K562 (cell line): ENCODE measurements at regions not wholly inside any gene's neighbourhood (a gene's known extent, or its start where the extent isn't known, plus 50 kb on each side); places are given as distances from the start of the nearest gene placed in this dataset.

Experiments
- CREB3 ChIP-seq: fragments of 450-650 bp; conservative IDR thresholded peaks from 2 replicates; pipeline ENCODE4 v1.6.1; 2016; ENCODE audit warnings: missing genetic modification characterization, low read depth, mild to moderate bottlenecking, missing compliant biosample characterization, moderate library complexity
- DNMT1 ChIP-seq: fragments of 450-650 bp; IDR thresholded peaks from 2 replicates; pipeline ENCODE4 v1.6.1; 2016; ENCODE audit warnings: antibody characterized with exemption, mild to moderate bottlenecking
- FOXM1 ChIP-seq, 2 experiments: fragments of 450-650 bp in 1 of 2; sonication (generic) in 1 of 2; formaldehyde crosslinking in 1 of 2; IDR thresholded peaks; 2 replicates each; pipeline versions ENCODE4 v1.6.1 to v1.9.0; 2017 to 2022; ENCODE audit warnings: low read depth in 2 of 2, mild to moderate bottlenecking in 2 of 2, missing genetic modification reagents in 1 of 2, moderate library complexity in 1 of 2
- GTF2A2 ChIP-seq: IDR thresholded peaks from 2 replicates; pipeline ENCODE4 v1.6.1; 2016; ENCODE audit warnings: mild to moderate bottlenecking, missing genetic modification characterization, missing compliant biosample characterization
- HOMEZ ChIP-seq: fragments of 250-450 bp; sonication (Bioruptor Pico); IDR thresholded peaks from 2 replicates; pipeline ENCODE4 v1.4.0; 2020; ENCODE audit warnings: mild to moderate bottlenecking, moderate library complexity
- JUN ChIP-seq, 2 experiments: sonication (generic) in 1 of 2; formaldehyde crosslinking in 1 of 2; IDR thresholded peaks; 2 replicates each; pipeline versions ENCODE4 v1.6.1 to v1.8.0; 2012 to 2022; ENCODE audit warnings: borderline replicate concordance in 2 of 2, mild to moderate bottlenecking in 2 of 2, improper control_type of control experiment in 1 of 2, low read depth in 1 of 2, low read length in 1 of 2, missing genetic modification reagents in 1 of 2
- KDM5B ChIP-seq: fragments of 200-600 bp; sonication (generic); IDR thresholded peaks from 2 replicates; pipeline ENCODE4 v1.6.1; 2012; ENCODE audit warnings: low read depth, mild to moderate bottlenecking, moderate library complexity, low read length, control low read depth, inconsistent platforms; ENCODE audit not compliant: insufficient replicate concordance
- L3MBTL2 ChIP-seq: fragments of 450-650 bp; IDR thresholded peaks from 2 replicates; pipeline ENCODE4 v1.6.1; 2016; ENCODE audit warnings: mild to moderate bottlenecking, moderate library complexity
- MEF2A ChIP-seq: IDR thresholded peaks from 2 replicates; pipeline ENCODE4 v1.6.1; 2011; ENCODE audit warnings: low read depth, mild to moderate bottlenecking, low read length, moderate library complexity; ENCODE audit not compliant: control insufficient read depth
- NFE2L1 ChIP-seq: fragments of 450-650 bp; IDR thresholded peaks from 2 replicates; pipeline ENCODE4 v1.6.1; 2016; ENCODE audit warnings: missing genetic modification characterization, low read depth, mild to moderate bottlenecking, missing compliant biosample characterization, moderate library complexity, borderline replicate concordance
- RBM34 ChIP-seq: fragments of 200-400 bp; formaldehyde crosslinking; IDR thresholded peaks from 2 replicates; pipeline ENCODE4 v1.6.1; 2018; ENCODE audit warnings: low read length, borderline replicate concordance; ENCODE audit not compliant: insufficient read depth
- SIRT6 ChIP-seq: IDR thresholded peaks from one replicate; pipeline ENCODE4 v1.6.1; 2012; ENCODE audit warnings: low read depth, mild to moderate bottlenecking, control low read depth, inconsistent platforms, low read length, moderate library complexity
- SMARCA5 ChIP-seq: fragments of 450-650 bp; IDR thresholded peaks from 2 replicates; pipeline ENCODE4 v1.6.1; 2016
- TAF15 ChIP-seq: fragments of 200-400 bp; formaldehyde crosslinking; IDR thresholded peaks from 2 replicates; pipeline ENCODE4 v1.6.1; 2017; ENCODE audit warnings: mild to moderate bottlenecking, low read depth, low read length, moderate library complexity
- THAP12 ChIP-seq: fragments of 250-450 bp; sonication (Bioruptor Pico); IDR thresholded peaks from 2 replicates; pipeline ENCODE4 v1.9.0; 2021; ENCODE audit warnings: mild to moderate bottlenecking, inconsistent platforms
- ZC3H8 ChIP-seq: fragments of 450-650 bp; IDR thresholded peaks from 2 replicates; pipeline ENCODE4 v1.6.1; 2017
- ZFP30 ChIP-seq: fragments of 250-450 bp; sonication (Bioruptor Pico); IDR thresholded peaks from 2 replicates; pipeline ENCODE4 v1.8.0; 2022; ENCODE audit warnings: moderate library complexity, mild to moderate bottlenecking, inconsistent platforms, borderline replicate concordance
- ZNF133 ChIP-seq: fragments of 250-450 bp; sonication (Bioruptor Pico); IDR thresholded peaks from 2 replicates; pipeline ENCODE4 v1.4.0; 2020; ENCODE audit warnings: mild to moderate bottlenecking
- ZNF316 ChIP-seq: fragments of 450-650 bp; IDR thresholded peaks from 2 replicates; pipeline ENCODE4 v1.6.1; 2016
- ZNF57 ChIP-seq: fragments of 450-650 bp; formaldehyde crosslinking; IDR thresholded peaks from 2 replicates; pipeline ENCODE4 v1.4.0; 2020; ENCODE audit warnings: mild to moderate bottlenecking, moderate library complexity
- ZNF589 ChIP-seq: fragments of 200-800 bp; sonication (Bioruptor generic); IDR thresholded peaks from 2 replicates; pipeline ENCODE4 v1.6.1; 2016; ENCODE audit warnings: low read depth, missing genetic modification characterization, missing compliant biosample characterization
- ZNF778 ChIP-seq: fragments of 450-650 bp; formaldehyde crosslinking; IDR thresholded peaks from 2 replicates; pipeline ENCODE4 v1.4.0; 2020; ENCODE audit warnings: mild to moderate bottlenecking, moderate library complexity
- TF ChIP-seq, protein P1 (sequence below): sonication (generic); IDR thresholded peaks from 2 replicates; pipeline ENCODE4 v1.6.1; 2016

DNA sequence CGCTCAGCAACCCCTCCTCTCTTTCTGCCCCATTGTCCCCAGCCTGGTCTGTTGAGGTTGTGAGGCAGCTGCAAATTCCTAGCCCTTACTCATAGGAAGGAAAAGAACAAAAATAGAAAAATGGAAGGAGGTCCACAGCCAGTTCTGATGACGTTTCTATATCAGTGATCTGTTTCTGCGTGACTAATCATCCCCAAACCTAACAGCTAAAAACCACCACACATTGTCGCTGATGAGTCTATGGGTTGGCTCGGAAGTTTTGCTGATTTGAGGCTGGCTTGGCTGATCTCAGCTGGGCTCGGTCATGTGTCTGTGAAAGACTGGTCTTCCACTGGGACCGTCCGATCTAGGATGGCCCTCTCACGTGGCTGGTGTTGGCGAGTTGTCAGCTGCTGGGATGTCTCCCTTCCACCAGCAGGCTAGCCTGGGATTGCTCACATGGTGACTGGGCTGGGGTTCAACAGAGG is 200.6 kb upstream of the ZNF618 start (continued):
- TF ChIP-seq, protein P1, sequence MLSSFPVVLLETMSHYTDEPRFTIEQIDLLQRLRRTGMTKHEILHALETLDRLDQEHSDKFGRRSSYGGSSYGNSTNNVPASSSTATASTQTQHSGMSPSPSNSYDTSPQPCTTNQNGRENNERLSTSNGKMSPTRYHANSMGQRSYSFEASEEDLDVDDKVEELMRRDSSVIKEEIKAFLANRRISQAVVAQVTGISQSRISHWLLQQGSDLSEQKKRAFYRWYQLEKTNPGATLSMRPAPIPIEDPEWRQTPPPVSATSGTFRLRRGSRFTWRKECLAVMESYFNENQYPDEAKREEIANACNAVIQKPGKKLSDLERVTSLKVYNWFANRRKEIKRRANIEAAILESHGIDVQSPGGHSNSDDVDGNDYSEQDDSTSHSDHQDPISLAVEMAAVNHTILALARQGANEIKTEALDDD, result peak; percentile 70
- TF ChIP-seq ZNF133 (CRISPR knock-in tag) (no peak), ZNF778 (CRISPR knock-in tag) (no peak), ZNF589 (CRISPR knock-in tag) (peak; percentile 46; the same call in 1 of the 2 replicates), ZC3H8 (no peak), SMARCA5 (no peak), NFE2L1 (tag) (no peak), HOMEZ (CRISPR knock-in tag) (no peak), KDM5B (no peak), FOXM1 (IDR thresholded peaks at IDR 0.05; ENCODE audit: low read depth) (no peak), FOXM1 (CRISPR knock-in tag; IDR thresholded peaks at IDR 0.05; ENCODE audit: low read depth) (no peak), MEF2A (peak; percentile 25; the same call in 1 of the 2 replicates), ZNF57 (CRISPR knock-in tag) (no peak), ZFP30 (CRISPR knock-in tag) (no peak), CREB3 (tag) (no peak), GTF2A2 (tag) (no peak), DNMT1 (no peak), TAF15 (no peak), RBM34 (no peak), L3MBTL2 (peak; percentile 42; the same call in 1 of the 2 replicates), JUN (IDR thresholded peaks at IDR 0.05; ENCODE audit: borderline replicate concordance, low read depth, low read length) (no peak), JUN (CRISPR knock-in tag; IDR thresholded peaks at IDR 0.05; ENCODE audit: borderline replicate concordance) (no peak), SIRT6 (no peak), THAP12 (CRISPR knock-in tag) (no peak), ZNF316 (peak; percentile 47; the same call in 1 of the 2 replicates)
